HEK293T (cell line): ENCODE measurements at regions not wholly inside any gene's neighbourhood (a gene's known extent, or its start where the extent isn't known, plus 50 kb on each side); places are given as distances from the start of the nearest gene placed in this dataset.

Experiments used
- ARNT ChIP-seq: fragments of 450-650 bp; IDR thresholded peaks from 2 replicates; pipeline ENCODE4 v1.6.1; 2017; ENCODE audit warnings: mild to moderate bottlenecking
- BHLHE40 ChIP-seq: fragments of 450-650 bp; IDR thresholded peaks from 2 replicates; pipeline ENCODE4 v1.6.1; 2016; ENCODE audit warnings: mild to moderate bottlenecking, moderate library complexity, borderline replicate concordance
- ELF4 ChIP-seq: fragments of 450-650 bp; IDR thresholded peaks from 2 replicates; pipeline ENCODE4 v1.6.1; 2017; ENCODE audit warnings: antibody characterized with exemption
- FOXA1 ChIP-seq: fragments of 450-650 bp; IDR thresholded peaks from 2 replicates; pipeline ENCODE4 v1.6.1; 2016; ENCODE audit warnings: mild to moderate bottlenecking
- FOXM1 ChIP-seq: fragments of 450-650 bp; IDR thresholded peaks from 2 replicates; pipeline ENCODE4 v1.6.1; 2017; ENCODE audit warnings: mild to moderate bottlenecking, borderline replicate concordance
- HDGF ChIP-seq: fragments of 450-650 bp; IDR thresholded peaks from 2 replicates; pipeline ENCODE4 v1.6.1; 2017; ENCODE audit warnings: antibody characterized with exemption, borderline replicate concordance
- NFRKB ChIP-seq: fragments of 450-650 bp; IDR thresholded peaks from 2 replicates; pipeline ENCODE4 v1.6.1; 2016; ENCODE audit warnings: mild to moderate bottlenecking, moderate library complexity
- PKNOX1 ChIP-seq: fragments of 450-650 bp; IDR thresholded peaks from 2 replicates; pipeline ENCODE4 v1.6.1; 2016
- SP1 ChIP-seq: fragments of 450-650 bp; IDR thresholded peaks from 2 replicates; pipeline ENCODE4 v1.6.1; 2017
- SUZ12 ChIP-seq: fragments of 450-650 bp; IDR thresholded peaks from 2 replicates; pipeline ENCODE4 v1.6.1; 2016; ENCODE audit warnings: mild to moderate bottlenecking
- TARDBP ChIP-seq: fragments of 450-650 bp; IDR thresholded peaks from 2 replicates; pipeline ENCODE4 v1.6.1; 2016
- ZNF384 ChIP-seq: fragments of 450-650 bp; IDR thresholded peaks from 2 replicates; pipeline ENCODE4 v1.6.1; 2016

- TF ChIP-seq ELF4 (no peak), TARDBP (no peak), BHLHE40 (no peak), SP1 (no peak), ARNT (no peak), SUZ12 (no peak), HDGF (no peak), FOXM1 (no peak), PKNOX1 (no peak), ZNF384 (no peak), FOXA1 (no peak), NFRKB (no peak)
These were observed 317.2 kb upstream of the FKBP1C start for GRCh38 chr6:62894114-62894513.
